ENCODE measurements at regions not wholly inside any gene's neighbourhood (a gene's known extent, or its start where the extent isn't known, plus 50 kb on each side); places are given as distances from the start of the nearest gene placed in this dataset.

DNA sequence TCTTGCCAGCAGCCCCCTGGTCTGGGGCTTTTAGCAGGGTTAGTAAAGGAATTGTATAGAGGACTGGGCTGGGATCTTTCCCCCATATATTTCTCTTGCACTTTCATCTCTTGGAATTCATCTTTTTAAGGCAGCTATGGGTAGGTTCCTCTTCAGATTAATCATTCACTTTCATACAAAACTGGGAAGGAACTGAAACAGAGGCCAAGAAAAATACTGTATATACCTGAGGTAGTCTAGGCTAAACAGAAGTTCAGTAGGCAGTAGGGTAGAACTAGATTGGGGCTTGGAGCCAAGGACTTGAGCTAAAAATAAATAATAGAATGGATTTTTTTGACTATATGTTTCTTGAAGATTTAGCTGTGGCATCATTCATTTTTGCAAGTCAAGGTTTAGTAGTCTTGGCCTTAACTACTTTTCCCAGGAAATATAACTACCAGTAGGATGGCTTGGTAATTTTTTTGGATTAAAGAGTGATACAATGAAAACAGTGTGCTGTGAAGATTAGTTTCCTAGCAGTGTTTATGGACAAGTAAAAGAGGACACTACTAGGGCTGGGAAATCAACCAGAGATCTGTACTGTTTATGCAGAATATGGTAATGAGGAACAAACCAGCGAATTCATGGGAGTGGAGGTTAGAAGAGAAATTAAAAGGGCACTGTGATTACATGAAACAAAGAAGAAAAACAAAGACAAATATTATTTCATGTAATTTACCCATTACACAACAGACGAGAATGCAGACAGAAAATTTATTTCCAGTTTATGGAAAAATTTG lies 50.9 kb upstream of the PTGS2 start (continued):
- TF ChIP-seq ETV6 (CRISPR knock-in tag; IDR thresholded peaks at IDR 0.05) (no peak), IRF2 (CRISPR knock-in tag; IDR thresholded peaks at IDR 0.05; ENCODE audit: borderline replicate concordance, low read depth) (no peak), TP53 (CRISPR knock-in tag; IDR thresholded peaks at IDR 0.05) (no peak)
- TF ChIP-seq, protein P1, sequence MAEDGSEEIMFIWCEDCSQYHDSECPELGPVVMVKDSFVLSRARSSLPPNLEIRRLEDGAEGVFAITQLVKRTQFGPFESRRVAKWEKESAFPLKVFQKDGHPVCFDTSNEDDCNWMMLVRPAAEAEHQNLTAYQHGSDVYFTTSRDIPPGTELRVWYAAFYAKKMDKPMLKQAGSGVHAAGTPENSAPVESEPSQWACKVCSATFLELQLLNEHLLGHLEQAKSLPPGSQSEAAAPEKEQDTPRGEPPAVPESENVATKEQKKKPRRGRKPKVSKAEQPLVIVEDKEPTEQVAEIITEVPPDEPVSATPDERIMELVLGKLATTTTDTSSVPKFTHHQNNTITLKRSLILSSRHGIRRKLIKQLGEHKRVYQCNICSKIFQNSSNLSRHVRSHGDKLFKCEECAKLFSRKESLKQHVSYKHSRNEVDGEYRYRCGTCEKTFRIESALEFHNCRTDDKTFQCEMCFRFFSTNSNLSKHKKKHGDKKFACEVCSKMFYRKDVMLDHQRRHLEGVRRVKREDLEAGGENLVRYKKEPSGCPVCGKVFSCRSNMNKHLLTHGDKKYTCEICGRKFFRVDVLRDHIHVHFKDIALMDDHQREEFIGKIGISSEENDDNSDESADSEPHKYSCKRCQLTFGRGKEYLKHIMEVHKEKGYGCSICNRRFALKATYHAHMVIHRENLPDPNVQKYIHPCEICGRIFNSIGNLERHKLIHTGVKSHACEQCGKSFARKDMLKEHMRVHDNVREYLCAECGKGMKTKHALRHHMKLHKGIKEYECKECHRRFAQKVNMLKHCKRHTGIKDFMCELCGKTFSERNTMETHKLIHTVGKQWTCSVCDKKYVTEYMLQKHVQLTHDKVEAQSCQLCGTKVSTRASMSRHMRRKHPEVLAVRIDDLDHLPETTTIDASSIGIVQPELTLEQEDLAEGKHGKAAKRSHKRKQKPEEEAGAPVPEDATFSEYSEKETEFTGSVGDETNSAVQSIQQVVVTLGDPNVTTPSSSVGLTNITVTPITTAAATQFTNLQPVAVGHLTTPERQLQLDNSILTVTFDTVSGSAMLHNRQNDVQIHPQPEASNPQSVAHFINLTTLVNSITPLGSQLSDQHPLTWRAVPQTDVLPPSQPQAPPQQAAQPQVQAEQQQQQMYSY (CRISPR knock-in tag; IDR thresholded peaks at IDR 0.05), result no peak
- TF ChIP-seq, protein P2, sequence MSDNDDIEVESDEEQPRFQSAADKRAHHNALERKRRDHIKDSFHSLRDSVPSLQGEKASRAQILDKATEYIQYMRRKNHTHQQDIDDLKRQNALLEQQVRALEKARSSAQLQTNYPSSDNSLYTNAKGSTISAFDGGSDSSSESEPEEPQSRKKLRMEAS (CRISPR knock-in tag; IDR thresholded peaks at IDR 0.05), result no peak
